Activated naive CD4-positive, alpha-beta T cell treated with anti-CD3 and anti-CD28 coated beads, Interleukin-2, amount 10 ng/mL, durations not matched to agents 7 days and 5 days (primary cell): ENCODE measurements at regions not wholly inside any gene's neighbourhood (a gene's known extent, or its start where the extent isn't known, plus 50 kb on each side); places are given as distances from the start of the nearest gene placed in this dataset.

Source experiments
- CTCF ChIA-PET: fragments of 350-600 bp; sonication (Branson Sonifier 250); formaldehyde crosslinking; loops from one replicate; lab custom pipeline; 2021; ENCODE audit warnings: antibody characterized with exemption; lab: Charles Lee
- DNase-seq: peaks from one replicate; pipeline ENCODE4 v3.0.0-alpha.2; 2020
- H3K27ac Mint-ChIP-seq: one replicate; pipeline ENCODE4 v1.8.0; 2021; ENCODE audit warnings: mild to moderate bottlenecking, moderate library complexity, mixed read lengths
- H3K27me3 Mint-ChIP-seq: one replicate; pipeline ENCODE4 v1.8.0; 2021; ENCODE audit warnings: mild to moderate bottlenecking, mixed read lengths
- H3K36me3 Mint-ChIP-seq: one replicate; pipeline ENCODE4 v1.8.0; 2021; ENCODE audit warnings: mixed read lengths
- H3K4me1 Mint-ChIP-seq: one replicate; pipeline ENCODE4 v1.8.0; 2021; ENCODE audit warnings: mixed read lengths
- H3K4me3 Mint-ChIP-seq: one replicate; pipeline ENCODE4 v1.8.0; 2021; ENCODE audit warnings: mild to moderate bottlenecking, moderate library complexity, mixed read lengths
- H3K9me3 Mint-ChIP-seq: one replicate; pipeline ENCODE4 v1.8.0; 2021; ENCODE audit warnings: mixed read lengths

DNA sequence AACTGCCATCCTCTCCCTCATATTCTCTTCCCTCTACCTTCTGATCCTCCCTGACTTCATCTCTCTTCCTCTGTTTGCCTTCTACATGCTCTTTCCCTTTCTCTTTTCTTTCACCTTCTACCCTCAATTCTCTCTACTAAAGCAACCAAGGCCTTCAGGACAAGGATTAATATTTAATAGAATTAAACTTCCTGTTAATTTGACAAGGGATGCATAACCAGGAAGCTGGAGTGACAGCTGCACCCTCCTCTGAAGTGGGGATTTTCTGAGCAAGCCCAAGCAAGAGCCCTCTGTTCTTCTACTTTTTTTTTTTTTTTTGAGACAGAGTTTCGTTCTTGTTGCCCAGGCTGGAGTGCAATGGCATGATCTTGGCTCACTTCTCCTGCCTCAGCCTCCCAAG lies 63.4 kb upstream of the MED4 start:
- Mint-ChIP-seq H3K27me3 (no peaks in the 10 kb centered on the region), H3K36me3 (no peaks in the 10 kb centered on the region), H3K4me3 (no peak overlapping the region), H3K9me3 (no peaks in the 10 kb centered on the region), H3K27ac (peak overlapping the region; percentile 64), H3K4me1 (peaks cover 60% of the 10 kb centered on the region)
- CTCF ChIA-PET = interaction anchor here (0.8 kb wide), 1 partner anchor 31 kb away, joined by 3 read pairs; no protein-coding TSS in a partner anchor
- DNase-seq = no peak

DNA sequence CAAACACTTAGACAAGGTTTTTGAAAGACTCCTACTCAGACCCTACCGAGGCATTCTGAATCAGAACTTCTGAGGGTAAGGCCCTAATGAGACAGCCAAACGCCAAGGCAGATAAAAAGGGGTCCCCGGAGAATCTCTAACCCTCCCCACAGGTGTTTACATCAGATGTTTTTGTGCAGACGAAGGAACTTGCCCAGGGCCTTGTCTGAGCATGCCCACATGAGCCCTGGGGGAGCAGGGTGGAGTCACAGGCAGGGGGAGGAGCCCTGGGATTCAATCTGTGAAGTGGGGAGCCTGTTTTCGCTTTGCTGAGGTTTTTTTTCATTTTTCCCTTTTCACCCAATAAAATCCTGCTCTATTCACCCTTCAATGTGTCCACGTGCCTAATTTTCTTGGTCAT lies 61.6 kb upstream of the MED4 start:
- Mint-ChIP-seq H3K27ac (peak overlapping the region; percentile 95), H3K36me3 (peaks cover 2% of the 10 kb centered on the region), H3K9me3 (no peaks in the 10 kb centered on the region), H3K4me1 (peaks cover 78% of the 10 kb centered on the region), H3K4me3 (peak overlapping the region; percentile 48), H3K27me3 (no peaks in the 10 kb centered on the region)
- peak; percentile 85 for DNase-seq
- CTCF ChIA-PET = no interaction called here

DNA sequence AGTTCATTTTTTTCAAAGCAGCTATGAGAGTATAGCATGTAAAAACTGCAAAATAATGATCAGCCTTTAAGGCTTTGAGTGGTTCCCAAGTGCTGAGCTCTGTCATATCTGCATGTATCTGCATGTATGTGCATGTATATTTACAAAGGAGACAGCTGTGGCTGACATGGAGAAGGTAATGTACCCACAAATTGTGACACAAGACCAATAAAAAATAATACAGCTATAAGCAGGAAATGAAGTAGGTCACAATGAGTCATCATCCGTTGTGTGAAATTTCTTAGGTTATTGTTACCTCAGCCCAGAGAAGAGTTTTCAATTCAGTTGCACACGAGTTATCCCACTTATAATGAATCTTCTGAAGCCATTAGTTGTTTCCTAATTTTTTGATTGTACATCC lies 60.9 kb upstream of the MED4 start:
- Mint-ChIP-seq H3K27ac (peak overlapping the region; percentile 95), H3K4me1 (peaks cover 81% of the 10 kb centered on the region), H3K27me3 (no peaks in the 10 kb centered on the region), H3K9me3 (no peaks in the 10 kb centered on the region), H3K4me3 (peak overlapping the region; percentile 23), H3K36me3 (peaks cover 2% of the 10 kb centered on the region)
- peak; percentile 43 for DNase-seq
- CTCF ChIA-PET = interaction anchor here (0.6 to 0.7 kb wide), 2 partner anchors 34 to 421 kb away, joined by 3 read pairs; no protein-coding TSS in a partner anchor

DNA sequence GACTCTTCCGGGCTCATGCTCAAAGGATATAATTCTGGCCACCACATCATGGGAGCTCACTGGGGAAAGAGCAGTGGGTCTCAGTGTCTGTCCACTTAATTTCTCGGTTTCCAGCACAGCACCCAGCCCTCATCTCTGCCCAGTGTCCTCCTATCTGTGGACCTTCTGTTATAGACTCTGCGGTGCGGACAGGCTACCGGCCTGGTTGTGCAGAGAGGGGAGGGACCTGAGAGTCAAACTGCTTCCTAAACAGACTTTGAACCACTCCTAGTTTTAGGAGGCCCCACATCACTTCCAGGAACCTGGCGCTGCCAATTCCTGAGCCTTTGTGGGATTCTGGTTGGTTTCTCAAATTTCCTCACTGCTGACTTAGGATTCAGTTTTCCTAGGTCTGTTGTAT lies 59.8 kb upstream of the MED4 start:
- no peaks in the 10 kb centered on the region for H3K27me3 Mint-ChIP-seq
- DNase-seq = no peak
- H3K4me3 Mint-ChIP-seq = no peak overlapping the region
- peaks cover 3% of the 10 kb centered on the region for H3K9me3 Mint-ChIP-seq
- H3K36me3 Mint-ChIP-seq = peaks cover 3% of the 10 kb centered on the region
- CTCF ChIA-PET = interaction anchor here (0.9 to 1.0 kb wide), 2 partner anchors 28 to 78 kb away, joined by 3 read pairs; partner anchors contain the start of gene ITM2B
- H3K4me1 Mint-ChIP-seq = peaks cover 78% of the 10 kb centered on the region
- H3K27ac Mint-ChIP-seq = peak overlapping the region; percentile 95

DNA sequence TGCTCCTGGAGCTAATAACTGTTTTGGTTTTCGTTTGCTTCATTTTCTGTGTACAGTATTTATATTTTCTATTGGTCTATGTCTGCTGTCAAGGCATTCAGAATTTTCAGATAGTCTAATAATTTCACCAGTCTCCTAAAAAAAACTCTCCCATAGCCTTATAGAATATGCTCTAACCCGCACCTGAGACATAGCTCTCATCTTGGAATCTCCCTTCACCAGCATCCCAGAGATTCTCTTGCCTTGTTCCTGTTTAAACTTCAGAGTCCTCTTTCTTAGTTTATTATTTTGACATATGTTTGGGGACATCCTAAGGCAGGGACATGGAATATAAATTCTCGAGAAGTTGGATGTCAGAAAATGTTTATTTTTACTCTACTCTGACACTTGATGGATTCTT lies 58.3 kb upstream of the MED4 start:
- peaks cover 3% of the 10 kb centered on the region for H3K9me3 Mint-ChIP-seq
- no peaks in the 10 kb centered on the region for H3K27me3 Mint-ChIP-seq
- peaks cover 3% of the 10 kb centered on the region for H3K36me3 Mint-ChIP-seq
- H3K27ac Mint-ChIP-seq = no peak overlapping the region
- H3K4me3 Mint-ChIP-seq = no peak overlapping the region
- no peak for DNase-seq
- peaks cover 74% of the 10 kb centered on the region for H3K4me1 Mint-ChIP-seq
- CTCF ChIA-PET = no interaction called here

DNA sequence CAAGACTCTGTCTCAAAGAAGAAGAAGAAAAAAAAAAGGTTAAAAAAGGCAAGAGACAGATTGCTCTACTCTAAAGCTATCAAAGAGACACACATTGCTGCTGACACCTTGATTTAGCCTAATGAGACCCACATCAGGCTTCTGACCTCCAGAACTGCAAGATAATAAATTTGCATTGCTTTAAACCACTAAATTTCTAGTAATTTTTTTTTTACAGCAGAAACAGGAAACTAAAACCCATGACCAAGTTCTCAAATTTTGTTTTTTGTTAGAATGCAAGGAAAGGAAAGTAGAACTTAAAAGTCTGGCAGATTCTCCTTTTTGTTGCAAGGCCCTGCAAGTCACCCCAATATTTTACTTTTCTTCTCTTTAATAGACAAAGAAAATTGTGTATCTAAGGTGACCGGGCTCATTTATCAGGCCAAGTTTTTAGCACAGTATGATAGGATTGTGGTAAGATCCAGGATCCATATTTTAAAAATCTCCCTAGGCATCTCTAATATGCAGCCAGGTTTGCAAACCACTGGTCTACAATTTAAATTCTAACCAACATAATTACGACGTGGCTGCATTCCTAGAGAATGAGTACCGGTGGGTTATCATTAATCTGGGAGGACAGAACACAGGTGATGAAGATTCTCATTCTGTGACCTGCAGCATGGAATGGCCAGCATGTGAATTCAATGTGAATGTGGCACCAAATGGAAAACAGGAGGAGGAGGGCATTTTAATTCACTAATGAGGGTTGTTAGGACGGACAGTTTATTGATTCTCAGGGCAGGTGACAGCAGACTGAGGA lies 56.7 kb upstream of the MED4 start:
- no peak for DNase-seq
- Mint-ChIP-seq H3K9me3 (peaks cover 3% of the 10 kb centered on the region), H3K4me3 (peak overlapping the region; percentile 19), H3K27me3 (no peaks in the 10 kb centered on the region), H3K36me3 (peaks cover 3% of the 10 kb centered on the region), H3K4me1 (peaks cover 63% of the 10 kb centered on the region), H3K27ac (peak overlapping the region; percentile 90)
- CTCF ChIA-PET = no interaction called here

DNA sequence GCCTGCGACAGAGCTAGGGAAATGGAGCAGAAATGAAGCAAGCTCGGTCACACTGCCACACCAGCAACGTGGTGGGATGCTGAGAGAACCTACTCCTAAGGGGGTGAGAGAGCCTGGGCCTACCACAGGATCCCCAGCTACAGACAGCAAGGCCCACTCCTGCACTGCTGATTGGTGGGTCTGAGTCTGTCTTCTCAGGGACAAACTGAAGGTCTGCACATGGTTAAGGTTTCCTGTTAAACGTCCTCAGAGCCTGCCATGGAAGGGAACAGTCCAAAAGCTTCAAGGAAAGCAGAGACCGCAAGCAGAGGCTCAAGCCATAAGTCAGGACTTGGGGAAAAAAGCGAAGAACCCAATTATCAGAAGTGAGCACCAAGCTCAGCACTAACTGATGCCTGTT lies 53.5 kb upstream of the MED4 start:
- Mint-ChIP-seq H3K4me3 (no peak overlapping the region), H3K4me1 (peaks cover 55% of the 10 kb centered on the region), H3K27me3 (no peaks in the 10 kb centered on the region), H3K36me3 (peaks cover 15% of the 10 kb centered on the region), H3K27ac (no peak overlapping the region), H3K9me3 (peaks cover 8% of the 10 kb centered on the region)
- CTCF ChIA-PET = interaction anchor here (0.9 to 1.0 kb wide), 2 partner anchors 9 to 70 kb away, joined by 3 read pairs; no protein-coding TSS in a partner anchor
- no peak for DNase-seq

DNA sequence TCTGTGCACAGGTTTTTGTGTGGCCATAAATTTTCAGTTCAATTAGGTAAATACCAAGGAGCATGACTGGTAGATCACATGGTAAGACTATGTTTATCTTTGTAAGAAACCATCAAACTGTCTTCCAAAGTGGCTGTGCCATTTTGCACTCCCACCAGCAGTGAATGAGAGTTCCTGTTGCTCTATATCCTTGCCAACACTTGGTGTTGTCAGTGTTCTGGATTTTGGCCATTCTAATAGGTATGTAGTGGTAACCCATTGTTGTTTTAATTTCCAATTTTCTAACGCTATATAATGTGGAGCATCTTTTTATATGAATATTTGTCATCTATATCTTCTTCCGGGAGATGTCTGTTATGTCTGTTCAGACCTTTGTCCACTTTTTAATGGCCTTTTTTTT lies 51.7 kb upstream of the MED4 start:
- Mint-ChIP-seq H3K9me3 (peaks cover 8% of the 10 kb centered on the region), H3K27ac (no peak overlapping the region), H3K36me3 (peaks cover 16% of the 10 kb centered on the region), H3K4me3 (no peak overlapping the region), H3K4me1 (peaks cover 37% of the 10 kb centered on the region), H3K27me3 (no peaks in the 10 kb centered on the region)
- CTCF ChIA-PET = no interaction called here
- no peak for DNase-seq

DNA sequence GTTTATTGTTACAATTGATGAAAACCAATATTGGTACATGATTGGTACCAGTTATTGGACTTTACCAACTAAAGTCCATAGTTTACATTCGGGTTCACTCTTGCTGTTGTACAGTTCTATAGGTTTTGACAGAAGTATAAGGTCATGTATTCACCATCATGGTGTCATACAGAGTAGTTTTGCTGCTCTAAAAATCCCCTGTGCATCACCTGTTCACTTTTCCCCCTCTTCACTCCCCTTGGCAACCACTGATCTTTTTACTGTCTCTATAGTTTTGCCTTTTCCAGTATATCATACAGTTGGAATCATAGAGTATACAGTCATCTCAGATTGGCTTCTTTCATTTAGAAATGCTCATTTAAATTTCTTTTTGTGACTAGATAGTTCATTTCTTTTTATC lies 51.2 kb upstream of the MED4 start:
- Mint-ChIP-seq H3K27me3 (no peaks in the 10 kb centered on the region), H3K36me3 (peaks cover 16% of the 10 kb centered on the region), H3K27ac (peak overlapping the region; percentile 62), H3K4me3 (no peak overlapping the region), H3K4me1 (peaks cover 32% of the 10 kb centered on the region), H3K9me3 (peaks cover 8% of the 10 kb centered on the region)
- DNase-seq = no peak
- CTCF ChIA-PET = no interaction called here
